Suppressor macrophage (primary cell): ENCODE measurements at regions not wholly inside any gene's neighbourhood (a gene's known extent, or its start where the extent isn't known, plus 50 kb on each side); places are given as distances from the start of the nearest gene placed in this dataset.
"Not testable (repeated sequence)": the region's sequence is repeated elsewhere in the genome, so short reads cannot be mapped to it uniquely, and the experiment has no call there.

Experiments
- DNase-seq, 4 experiments: peaks; one replicate each; pipeline ENCODE4 v3.0.0-alpha.2; 2020 to 2022

DNA sequence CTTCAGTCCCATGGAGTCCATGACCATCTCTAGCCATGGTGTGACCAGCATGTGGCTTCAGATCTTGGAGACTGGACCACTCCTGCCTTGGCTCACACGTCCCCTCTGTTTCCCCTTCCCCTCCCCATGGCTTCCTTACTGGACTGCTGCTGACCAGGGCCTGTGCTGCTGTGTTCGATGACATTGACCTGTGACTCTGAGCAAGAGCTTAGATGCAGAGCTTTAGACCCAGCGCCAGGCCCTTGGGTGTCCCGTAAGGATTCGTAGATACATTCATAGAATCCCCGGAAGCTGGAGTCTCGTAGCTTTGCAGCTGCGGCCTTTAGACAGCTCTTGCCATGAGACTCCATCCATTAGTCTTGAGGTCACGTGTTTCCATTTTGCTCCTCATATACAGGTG lies 96.3 kb downstream of the NPIPB11 start:
- not testable (repeated sequence) for DNase-seq

DNA sequence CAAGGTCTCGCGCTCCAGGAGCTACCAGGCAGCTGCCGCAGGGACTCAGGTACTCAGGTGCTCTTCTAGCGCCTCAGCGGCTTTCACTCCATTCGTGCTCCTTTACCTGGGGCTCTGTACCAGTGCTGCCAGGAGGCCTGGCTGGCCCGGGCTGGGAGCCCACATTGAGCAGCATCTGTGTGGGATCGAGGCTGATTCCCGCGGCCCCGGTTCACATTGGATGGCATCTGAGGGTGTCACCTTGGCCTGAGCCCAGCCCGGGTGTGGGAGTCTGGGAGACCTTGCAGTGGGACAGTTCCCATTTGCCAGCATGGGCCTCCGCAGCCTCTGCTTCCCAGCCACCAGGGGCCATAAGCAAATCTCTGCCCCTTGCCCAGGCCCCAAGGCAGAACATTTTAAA lies 96.9 kb downstream of the NPIPB11 start:
- not testable (repeated sequence) for DNase-seq

GRCh38 chr16:29308644-29309546 lies 97.6 kb downstream of the NPIPB11 start:
- no peak for DNase-seq

DNA sequence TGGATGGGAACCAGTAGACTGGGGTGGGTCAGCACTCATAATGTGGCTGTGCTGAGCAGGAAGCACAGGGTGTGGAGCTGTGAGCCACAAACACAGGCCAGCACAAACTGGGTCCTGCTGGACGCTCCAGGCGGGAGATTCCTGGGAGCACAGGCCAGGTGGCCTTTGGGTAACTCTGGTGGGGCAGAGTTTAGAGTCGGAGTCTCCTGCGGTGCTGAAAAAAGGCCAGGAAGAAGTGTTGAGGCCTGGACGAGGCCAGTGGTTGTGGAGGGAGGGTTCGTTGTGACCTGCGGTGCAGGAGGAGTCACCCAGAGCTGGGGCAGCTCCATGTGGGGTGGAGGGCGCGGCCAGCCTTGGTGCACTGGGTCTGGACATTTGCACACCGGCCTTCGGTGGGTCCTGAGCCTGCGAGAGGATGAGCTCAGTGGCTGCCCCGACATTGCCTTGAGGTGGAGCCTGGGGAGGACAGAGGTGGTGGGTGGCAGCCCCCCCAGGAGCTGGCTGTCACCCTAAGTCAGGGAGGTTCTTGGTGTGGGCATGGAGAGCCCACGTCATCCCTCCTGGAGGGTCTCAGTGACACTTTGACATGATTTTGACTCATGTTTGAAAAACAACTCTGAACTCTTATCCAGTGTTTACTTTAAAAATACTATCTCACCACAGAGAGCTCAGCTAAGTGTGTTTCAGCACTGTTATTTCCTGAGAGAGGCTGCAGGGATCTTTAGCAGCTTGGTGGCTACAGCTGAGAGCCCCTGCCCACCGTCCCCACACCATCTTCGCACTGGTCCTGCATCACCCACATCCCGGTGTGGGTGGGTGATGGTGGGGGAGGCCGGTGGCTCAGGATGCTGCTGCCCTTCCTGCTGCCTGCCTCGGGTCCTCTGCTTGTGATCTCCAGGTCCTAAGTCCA lies 98.7 kb downstream of the NPIPB11 start:
- no peak for DNase-seq

- peak in 1 of 4 experiments; percentile 13 for DNase-seq
Measured at GRCh38 chr16:29306943-29307597, 99.4 kb downstream of the NPIPB11 start.

GRCh38 chr16:29306201-29306600 lies 100.3 kb downstream of the NPIPB11 start:
- DNase-seq, result no peak

GRCh38 chr16:29305018-29305417 lies 101.5 kb downstream of the NPIPB11 start:
- not testable (repeated sequence) for DNase-seq

DNA sequence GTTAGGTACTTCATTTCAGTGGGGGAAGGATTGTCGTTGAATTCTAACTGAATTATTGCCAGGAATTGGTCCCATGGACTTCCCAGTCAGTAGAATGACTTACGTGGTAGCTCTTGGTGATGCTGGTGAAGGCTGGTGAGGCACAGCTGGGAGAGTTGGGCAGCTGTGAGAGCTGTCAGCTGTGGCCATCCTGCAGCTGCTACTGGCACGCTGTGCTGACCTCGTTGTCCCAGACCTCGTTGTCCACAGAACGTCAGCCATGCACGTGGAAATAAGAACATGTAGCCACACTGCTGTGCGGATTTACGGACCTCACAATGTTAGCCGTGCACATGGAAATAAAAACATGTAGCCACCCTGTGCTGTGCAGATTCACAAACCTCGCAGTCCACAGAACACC lies 102.3 kb downstream of the NPIPB11 start:
- DNase-seq, result no peak

DNA sequence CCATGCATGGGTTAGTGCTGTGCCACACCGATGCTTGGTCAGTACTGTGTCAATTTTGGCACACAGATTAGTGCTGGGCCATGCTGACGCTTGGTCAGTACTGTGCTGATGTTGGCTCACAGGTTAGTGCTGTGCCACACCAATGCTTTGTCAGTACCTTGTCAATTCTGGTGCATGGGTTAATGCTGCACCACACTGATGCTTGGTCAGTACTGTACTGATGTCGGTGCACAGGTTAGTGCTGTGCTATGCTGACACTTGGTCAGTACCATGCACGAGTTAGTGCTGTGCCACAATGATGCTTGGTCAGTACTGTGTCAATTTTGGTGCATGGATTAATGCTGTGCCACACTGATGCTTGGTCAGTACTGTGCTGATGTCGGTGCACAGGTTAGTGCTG lies 103.0 kb downstream of the NPIPB11 start:
- DNase-seq, result no peak

DNA sequence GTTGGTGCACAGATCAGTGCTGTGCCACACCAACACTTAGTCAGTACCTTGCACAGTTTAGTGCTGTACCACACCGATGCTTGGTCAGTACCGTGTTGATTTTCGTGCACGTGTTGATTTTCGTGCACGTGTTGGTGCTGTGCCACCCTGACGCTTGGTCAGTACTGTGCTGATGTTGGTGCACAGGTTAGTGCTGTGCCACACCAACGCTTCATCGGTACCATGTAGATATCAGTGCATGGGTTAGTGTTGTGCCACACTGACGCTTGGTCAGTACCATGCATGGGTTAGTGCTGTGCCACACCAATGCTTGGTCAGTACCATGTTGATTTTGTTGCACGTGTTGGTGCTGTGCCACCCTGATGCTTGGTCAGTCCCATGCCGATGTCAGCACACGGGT lies 103.5 kb downstream of the NPIPB11 start:
- no peak for DNase-seq

DNA sequence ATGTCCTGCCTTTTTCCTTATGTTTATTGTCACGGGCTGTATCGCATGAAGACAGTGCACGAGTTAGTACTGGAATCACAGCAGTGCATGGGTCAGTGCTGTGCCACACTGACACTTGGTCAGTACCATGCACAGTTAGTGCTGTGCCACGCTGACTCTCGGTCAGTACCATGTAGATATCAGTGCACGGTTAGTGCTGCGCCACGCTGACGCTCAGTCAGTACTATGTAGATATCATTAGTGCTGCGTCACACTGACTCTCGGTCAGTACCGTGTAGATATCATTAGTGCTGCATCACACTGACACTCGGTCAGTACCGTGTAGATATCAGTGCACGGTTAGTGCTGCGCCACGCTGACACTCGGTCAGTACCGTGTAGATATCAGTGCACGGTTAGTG lies 104.1 kb downstream of the NPIPB11 start:
- not testable (repeated sequence) for DNase-seq

GRCh38 chr16:29301662-29302285 lies 104.7 kb downstream of the NPIPB11 start:
- not testable (repeated sequence) for DNase-seq

- not testable (repeated sequence) for DNase-seq
Measured at GRCh38 chr16:29300541-29301535, 105.7 kb downstream of the NPIPB11 start.

GRCh38 chr16:29300030-29300491 lies 106.5 kb downstream of the NPIPB11 start:
- DNase-seq, result peak; percentile 72 to 87 (median 78)

GRCh38 chr16:29298997-29299396 lies 107.5 kb downstream of the NPIPB11 start:
- DNase-seq, result not testable (repeated sequence)

DNA sequence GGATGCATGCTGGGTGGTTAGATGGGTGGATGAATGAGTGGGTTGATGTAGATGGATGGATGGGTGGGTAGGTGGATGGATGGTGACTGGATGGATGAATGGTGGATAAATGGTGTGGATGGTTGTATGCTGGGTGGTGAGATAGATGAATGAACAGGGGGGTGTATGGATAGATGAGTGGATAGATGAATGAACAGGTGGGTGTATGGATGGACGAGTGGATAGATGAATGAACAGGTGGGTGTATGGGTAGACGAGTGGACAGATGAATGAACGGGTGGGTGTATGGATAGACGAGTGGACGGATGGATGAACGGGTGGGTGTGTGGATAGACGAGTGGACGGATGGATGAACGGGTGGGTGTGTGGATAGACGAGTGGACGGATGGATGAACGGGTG lies 108.2 kb downstream of the NPIPB11 start:
- DNase-seq, result not testable (repeated sequence)

GRCh38 chr16:29297809-29298177 lies 108.7 kb downstream of the NPIPB11 start:
- not testable (repeated sequence) for DNase-seq

DNA sequence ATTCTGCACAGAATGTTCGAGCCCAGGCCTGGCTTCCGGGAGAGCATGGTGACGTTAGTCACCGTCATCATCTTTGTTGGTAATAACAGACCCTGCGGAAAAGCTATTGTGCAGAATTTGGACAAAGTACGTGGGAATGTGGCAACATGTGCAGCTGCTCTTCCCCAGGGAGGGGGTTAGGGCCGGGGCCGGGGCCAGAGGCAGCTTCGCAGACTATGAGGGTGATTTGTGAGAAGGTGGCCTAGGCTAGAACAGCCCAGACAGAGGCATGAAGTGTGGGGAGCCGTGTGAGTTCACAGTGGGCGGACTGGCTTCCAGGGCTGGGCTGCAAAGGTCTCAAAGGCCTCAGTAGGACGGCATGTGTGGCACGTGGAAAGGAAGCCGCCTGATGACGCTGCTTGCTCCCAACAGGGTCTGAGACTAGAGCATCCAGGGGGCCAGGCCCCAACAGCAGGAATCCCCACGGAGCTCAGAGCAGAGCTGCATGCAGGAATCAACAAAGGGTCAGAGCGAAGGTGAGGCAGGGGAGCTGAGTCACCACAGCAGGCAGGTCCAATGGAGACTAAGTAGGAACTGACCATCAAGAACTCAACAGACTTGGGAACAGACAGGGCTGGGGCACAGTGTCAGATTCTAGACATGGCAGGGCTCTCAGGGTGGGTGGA lies 109.2 kb downstream of the NPIPB11 start:
- not testable (repeated sequence) for DNase-seq

- not testable (repeated sequence) for DNase-seq
Measured at GRCh38 chr16:29296176-29296575, 110.3 kb downstream of the NPIPB11 start.
